GM20000 (cell line): ENCODE measurements at regions not wholly inside any gene's neighbourhood (a gene's known extent, or its start where the extent isn't known, plus 50 kb on each side); places are given as distances from the start of the nearest gene placed in this dataset.

ENCODE experiments used
- DNase-seq: peaks from one replicate; pipeline ENCODE4 v3.0.0; 2012; ENCODE audit warnings: low spot score
- TF ChIP-seq, protein P1 (sequence below): IDR thresholded peaks from 2 replicates; pipeline ENCODE4 v1.5.1; 2012; ENCODE audit warnings: mild to moderate bottlenecking, control low read depth; ENCODE audit errors: extremely low read depth, missing control alignments

DNA sequence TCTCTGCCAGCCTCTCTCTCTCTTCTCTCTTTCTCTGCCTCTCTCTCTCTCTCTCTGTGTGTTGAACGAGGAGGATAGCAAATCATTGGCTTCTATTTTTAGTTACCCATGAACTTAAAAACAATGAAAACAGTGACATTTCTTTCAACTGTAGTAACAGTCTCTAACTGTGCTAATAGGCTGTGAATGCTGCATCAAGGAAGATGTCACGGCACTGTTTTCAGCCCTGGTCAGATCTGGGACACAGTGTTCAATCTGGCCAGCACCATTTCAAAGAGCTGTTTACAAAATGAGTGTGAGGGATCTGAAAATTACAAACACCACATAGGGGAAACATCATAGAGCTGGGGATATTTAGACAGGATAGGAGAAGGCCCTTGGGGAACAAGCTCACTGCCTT lies 717.0 kb downstream of the FGF9 start:
- DNase-seq: no peak
- TF ChIP-seq, protein P1, sequence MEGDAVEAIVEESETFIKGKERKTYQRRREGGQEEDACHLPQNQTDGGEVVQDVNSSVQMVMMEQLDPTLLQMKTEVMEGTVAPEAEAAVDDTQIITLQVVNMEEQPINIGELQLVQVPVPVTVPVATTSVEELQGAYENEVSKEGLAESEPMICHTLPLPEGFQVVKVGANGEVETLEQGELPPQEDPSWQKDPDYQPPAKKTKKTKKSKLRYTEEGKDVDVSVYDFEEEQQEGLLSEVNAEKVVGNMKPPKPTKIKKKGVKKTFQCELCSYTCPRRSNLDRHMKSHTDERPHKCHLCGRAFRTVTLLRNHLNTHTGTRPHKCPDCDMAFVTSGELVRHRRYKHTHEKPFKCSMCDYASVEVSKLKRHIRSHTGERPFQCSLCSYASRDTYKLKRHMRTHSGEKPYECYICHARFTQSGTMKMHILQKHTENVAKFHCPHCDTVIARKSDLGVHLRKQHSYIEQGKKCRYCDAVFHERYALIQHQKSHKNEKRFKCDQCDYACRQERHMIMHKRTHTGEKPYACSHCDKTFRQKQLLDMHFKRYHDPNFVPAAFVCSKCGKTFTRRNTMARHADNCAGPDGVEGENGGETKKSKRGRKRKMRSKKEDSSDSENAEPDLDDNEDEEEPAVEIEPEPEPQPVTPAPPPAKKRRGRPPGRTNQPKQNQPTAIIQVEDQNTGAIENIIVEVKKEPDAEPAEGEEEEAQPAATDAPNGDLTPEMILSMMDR: no peak

- TF ChIP-seq, protein P1: no peak
- no peak for DNase-seq
Observed at GRCh38 chr13:22399801-22400420, 729.0 kb downstream of the FGF9 start.

- TF ChIP-seq, protein P1: no peak
- DNase-seq: no peak
Observed at GRCh38 chr13:22402682-22403081, 731.8 kb downstream of the FGF9 start.

- DNase-seq: no peak
- TF ChIP-seq, protein P1: no peak
Observed at GRCh38 chr13:22403144-22403543, 732.3 kb downstream of the FGF9 start.

- TF ChIP-seq, protein P1: no peak
- no peak for DNase-seq
Observed at GRCh38 chr13:22405891-22406290, 735.0 kb downstream of the FGF9 start.

DNA sequence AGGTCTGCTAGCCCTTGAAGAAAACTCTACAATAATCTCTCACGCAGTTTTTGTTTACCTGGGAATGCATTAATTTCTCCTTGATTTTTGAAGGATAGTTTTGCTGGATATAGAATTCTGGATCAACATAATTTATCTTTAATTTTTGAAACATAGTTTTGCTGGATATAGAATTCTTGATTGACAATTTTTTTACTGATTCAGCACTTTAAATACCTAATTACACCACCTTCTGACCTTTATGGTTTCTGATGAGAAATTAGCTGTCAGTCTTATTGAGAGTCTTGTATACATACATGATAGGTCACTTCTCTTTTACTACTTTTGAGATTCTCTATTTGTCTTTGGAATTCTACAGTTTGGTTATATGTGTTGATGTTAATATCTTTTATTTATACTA lies 741.6 kb downstream of the FGF9 start:
- no peak for DNase-seq
- TF ChIP-seq, protein P1: no peak

DNA sequence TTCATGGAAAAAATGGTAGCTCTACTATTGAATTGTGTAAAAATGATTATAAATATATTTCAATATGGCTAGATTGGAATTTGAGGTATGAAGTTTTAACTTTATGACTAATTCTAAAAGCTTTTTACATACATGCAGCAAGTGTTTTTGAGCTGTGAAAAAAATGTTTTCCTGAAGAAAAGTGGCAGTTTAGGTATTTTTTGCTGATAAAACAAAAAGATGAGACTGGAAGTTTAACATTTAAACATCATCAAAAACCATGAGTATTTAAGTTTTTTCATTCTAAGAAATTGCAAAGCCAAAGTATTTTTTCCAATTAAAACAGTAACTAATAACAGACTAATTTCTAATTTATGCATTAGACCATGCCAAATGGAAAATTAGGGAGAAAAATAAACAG lies 751.1 kb downstream of the FGF9 start:
- TF ChIP-seq, protein P1: no peak
- DNase-seq: no peak
